HAP-1 (cell line): ENCODE measurements at regions not wholly inside any gene's neighbourhood (a gene's known extent, or its start where the extent isn't known, plus 50 kb on each side); places are given as distances from the start of the nearest gene placed in this dataset.

ENCODE experiments used
- DNase-seq, 2 experiments: peaks; one replicate each; pipeline ENCODE4 v3.0.0-alpha.2; 2016 to 2020; ENCODE audit warnings: low spot score in 2 of 2
- H3K27me3 ChIP-seq: fragments of 250-450 bp; sonication (Bioruptor Pico); 2 replicates; pipeline ENCODE4 v1.5.1; 2020; ENCODE audit warnings: low read depth, mild to moderate bottlenecking, moderate library complexity
- H3K36me3 ChIP-seq: fragments of 250-450 bp; sonication (Bioruptor Pico); replicated peaks from 2 replicates; pipeline ENCODE4 v1.5.1; 2020; ENCODE audit warnings: mild to moderate bottlenecking
- H3K4me1 ChIP-seq: fragments of 250-450 bp; sonication (Bioruptor Pico); 2 replicates; pipeline ENCODE4 v1.5.1; 2020; ENCODE audit warnings: mild to moderate bottlenecking
- H3K4me3 ChIP-seq: fragments of 250-450 bp; sonication (Bioruptor Pico); 2 replicates; pipeline ENCODE4 v1.5.1; 2020; ENCODE audit warnings: mild to moderate bottlenecking, moderate library complexity
- H3K9me3 ChIP-seq: fragments of 250-450 bp; sonication (Bioruptor Pico); 2 replicates; pipeline ENCODE4 v1.5.1; 2020; ENCODE audit warnings: mild to moderate bottlenecking, moderate library complexity
- in situ Hi-C: fragments of 300-500 bp; cut with MboI; formaldehyde crosslinking; loops from 3 replicates; pipeline ENCODE4 v1.14.3; 2020; ENCODE audit warnings: low sequenced_read_pairs, inconsistent platforms, mixed read lengths

GRCh38 chr17:79509490-79509889 lies 101.4 kb downstream of the RBFOX3 start:
- in situ Hi-C loops, result no loop called here
- no peaks in the 10 kb centered on the region for H3K36me3 ChIP-seq
- no peak overlapping the region for H3K4me3 ChIP-seq
- no peak for DNase-seq
- no peaks in the 10 kb centered on the region for H3K4me1 ChIP-seq
- H3K27me3 ChIP-seq, result 0 out of 2 replicates have a peak, but pooled peaks cover 3% of the 10 kb centered on the region
- no peaks in the 10 kb centered on the region for H3K9me3 ChIP-seq

GRCh38 chr17:79509008-79509407 lies 101.8 kb downstream of the RBFOX3 start:
- no peak for DNase-seq
- no peaks in the 10 kb centered on the region for H3K4me1 ChIP-seq
- H3K27me3 ChIP-seq, result 0 out of 2 replicates have a peak, but pooled peaks cover 3% of the 10 kb centered on the region
- H3K4me3 ChIP-seq, result no peak overlapping the region
- in situ Hi-C loops, result no loop called here
- no peaks in the 10 kb centered on the region for H3K36me3 ChIP-seq
- H3K9me3 ChIP-seq, result no peaks in the 10 kb centered on the region

GRCh38 chr17:79508291-79508716 lies 102.5 kb downstream of the RBFOX3 start:
- DNase-seq, result no peak

GRCh38 chr17:79506955-79507354 lies 103.9 kb downstream of the RBFOX3 start:
- H3K9me3 ChIP-seq, result no peaks in the 10 kb centered on the region
- H3K27me3 ChIP-seq, result peaks cover 6% of the 10 kb centered on the region; the same call in 1 of the 2 replicates
- no peak for DNase-seq
- H3K4me1 ChIP-seq, result no peaks in the 10 kb centered on the region
- in situ Hi-C loops, result no loop called here
- H3K36me3 ChIP-seq, result no peaks in the 10 kb centered on the region
- no peak overlapping the region for H3K4me3 ChIP-seq

More at GRCh38 chr17:79508291-79508716, 102.5 kb downstream of the RBFOX3 start:
- no peaks in the 10 kb centered on the region for H3K9me3 ChIP-seq
- in situ Hi-C loops, result no loop called here
- H3K27me3 ChIP-seq, result peaks cover 3% of the 10 kb centered on the region; the same call in 1 of the 2 replicates
- no peak overlapping the region for H3K4me3 ChIP-seq
- H3K36me3 ChIP-seq, result no peaks in the 10 kb centered on the region
- no peaks in the 10 kb centered on the region for H3K4me1 ChIP-seq

- Histone ChIP-seq H3K27me3 (peaks cover 6% of the 10 kb centered on the region; the same call in 1 of the 2 replicates), H3K4me1 (no peaks in the 10 kb centered on the region), H3K9me3 (no peaks in the 10 kb centered on the region), H3K4me3 (no peak overlapping the region), H3K36me3 (no peaks in the 10 kb centered on the region)
- in situ Hi-C loops, result no loop called here
- DNase-seq, result no peak
Observed at GRCh38 chr17:79506150-79506870, 104.5 kb downstream of the RBFOX3 start.

GRCh38 chr17:79505199-79505598 lies 105.7 kb downstream of the RBFOX3 start:
- in situ Hi-C loops, result no loop called here
- Histone ChIP-seq H3K27me3 (peaks cover 6% of the 10 kb centered on the region; the same call in 1 of the 2 replicates), H3K36me3 (no peaks in the 10 kb centered on the region), H3K4me3 (no peak overlapping the region), H3K9me3 (no peaks in the 10 kb centered on the region), H3K4me1 (no peaks in the 10 kb centered on the region)
- no peak for DNase-seq

- no peak overlapping the region for H3K4me3 ChIP-seq
- H3K4me1 ChIP-seq, result no peaks in the 10 kb centered on the region
- no peaks in the 10 kb centered on the region for H3K9me3 ChIP-seq
- H3K36me3 ChIP-seq, result no peaks in the 10 kb centered on the region
- H3K27me3 ChIP-seq, result peaks cover 3% of the 10 kb centered on the region; the same call in 1 of the 2 replicates
- DNase-seq, result no peak
- in situ Hi-C loops, result no loop called here
Observed at GRCh38 chr17:79504181-79504605, 106.7 kb downstream of the RBFOX3 start.

GRCh38 chr17:79503126-79503839 lies 107.6 kb downstream of the RBFOX3 start:
- Histone ChIP-seq H3K9me3 (no peaks in the 10 kb centered on the region), H3K27me3 (peaks cover 3% of the 10 kb centered on the region; the same call in 1 of the 2 replicates), H3K4me3 (no peak overlapping the region), H3K36me3 (no peaks in the 10 kb centered on the region), H3K4me1 (no peaks in the 10 kb centered on the region)
- in situ Hi-C loops, result no loop called here
- no peak for DNase-seq

- no peak overlapping the region for H3K4me3 ChIP-seq
- no peak for DNase-seq
- H3K27me3 ChIP-seq, result peaks cover 3% of the 10 kb centered on the region; the same call in 1 of the 2 replicates
- in situ Hi-C loops, result no loop called here
- no peaks in the 10 kb centered on the region for H3K9me3 ChIP-seq
- no peaks in the 10 kb centered on the region for H3K4me1 ChIP-seq
- no peaks in the 10 kb centered on the region for H3K36me3 ChIP-seq
Observed at GRCh38 chr17:79501910-79502309, 108.9 kb downstream of the RBFOX3 start.

GRCh38 chr17:79500745-79501618 lies 109.9 kb downstream of the RBFOX3 start:
- H3K27me3 ChIP-seq, result peaks cover 3% of the 10 kb centered on the region; the same call in 1 of the 2 replicates
- in situ Hi-C loops, result no loop called here
- H3K36me3 ChIP-seq, result no peaks in the 10 kb centered on the region
- H3K9me3 ChIP-seq, result no peaks in the 10 kb centered on the region
- DNase-seq, result no peak
- no peaks in the 10 kb centered on the region for H3K4me1 ChIP-seq
- no peak overlapping the region for H3K4me3 ChIP-seq

GRCh38 chr17:79498854-79499253 lies 112.0 kb downstream of the RBFOX3 start:
- peaks cover 3% of the 10 kb centered on the region; the same call in 1 of the 2 replicates for H3K27me3 ChIP-seq
- no peaks in the 10 kb centered on the region for H3K36me3 ChIP-seq
- no peaks in the 10 kb centered on the region for H3K4me1 ChIP-seq
- no peaks in the 10 kb centered on the region for H3K9me3 ChIP-seq
- H3K4me3 ChIP-seq, result no peak overlapping the region
- no peak for DNase-seq
- in situ Hi-C loops, result no loop called here

- Histone ChIP-seq H3K27me3 (peaks cover under 1% of the 10 kb centered on the region; the same call in 1 of the 2 replicates), H3K36me3 (no peaks in the 10 kb centered on the region), H3K4me1 (no peaks in the 10 kb centered on the region), H3K4me3 (no peak overlapping the region), H3K9me3 (no peaks in the 10 kb centered on the region)
- in situ Hi-C loops, result no loop called here
- no peak for DNase-seq
Observed at GRCh38 chr17:79497777-79498348, 113.0 kb downstream of the RBFOX3 start.

- no peaks in the 10 kb centered on the region for H3K36me3 ChIP-seq
- H3K4me3 ChIP-seq, result no peak overlapping the region
- H3K27me3 ChIP-seq, result no peaks in the 10 kb centered on the region
- no peaks in the 10 kb centered on the region for H3K9me3 ChIP-seq
- DNase-seq, result no peak
- in situ Hi-C loops, result no loop called here
- no peaks in the 10 kb centered on the region for H3K4me1 ChIP-seq
Observed at GRCh38 chr17:79496422-79497005, 114.3 kb downstream of the RBFOX3 start.
